ENCODE measurements at regions not wholly inside any gene's neighbourhood (a gene's known extent, or its start where the extent isn't known, plus 50 kb on each side); places are given as distances from the start of the nearest gene placed in this dataset.
"Not testable (repeated sequence)": the region's sequence is repeated elsewhere in the genome, so short reads cannot be mapped to it uniquely, and the experiment has no call there.

- ChIA-PET CTCF (interaction anchor here (0.7 kb wide), 1 partner anchor 46 kb away, joined by 3 read pairs; no protein-coding TSS in a partner anchor), POLR2A (no interaction called here)
- no peak overlapping the region for H3K4me3 ChIP-seq (ENCODE audit: low read length)
- DNase-seq (no peak), ATAC-seq (no peak)
- H3K27ac ChIP-seq (ENCODE audit: low read depth, low read length) = no peak overlapping the region
- no peaks in the 10 kb centered on the region for H3K4me1 ChIP-seq (ENCODE audit: control insufficient read depth in 2 of 2, insufficient read depth in 2 of 2, low read length in 2 of 2)
- peaks cover 0 to 10% (median 0%) of the 10 kb centered on the region in 11 donors for H3K9me3 Mint-ChIP-seq
- H3K4me1 Mint-ChIP-seq = peaks cover 0 to 18% (median 4%) of the 10 kb centered on the region in 7 donors
- H3K27me3 Mint-ChIP-seq = no peaks in the 10 kb centered on the region
- no peaks in the 10 kb centered on the region for H3K36me3 Mint-ChIP-seq
- no peak overlapping the region for H3K27ac Mint-ChIP-seq
- H3K9me3 ChIP-seq (ENCODE audit: control insufficient read depth in 2 of 3, low read length in 3 of 3) = no peaks in the 10 kb centered on the region
- intact Hi-C loops (cut with micrococcal nuclease) = no loop called here
- H3K4me3 Mint-ChIP-seq = no peak overlapping the region
- H3K36me3 ChIP-seq (ENCODE audit: control insufficient read depth in 2 of 3, insufficient read depth in 3 of 3, low read length in 3 of 3) = no peaks in the 10 kb centered on the region
- H3K27me3 ChIP-seq (ENCODE audit: control insufficient read depth in 2 of 2, insufficient read depth in 2 of 2, low read length in 2 of 2) = no peaks in the 10 kb centered on the region
These were observed 2309.4 kb upstream of the ACO1 start for GRCh38 chr9:30075022-30075421.

GRCh38 chr9:30075451-30076199, 2308.8 kb upstream of the ACO1 start:
- intact Hi-C loops (cut with micrococcal nuclease) = no loop called here
- H3K27ac Mint-ChIP-seq = no peak overlapping the region
- ATAC-seq (no peak), DNase-seq (no peak)
- H3K27me3 Mint-ChIP-seq = no peaks in the 10 kb centered on the region
- no peak overlapping the region for H3K4me3 Mint-ChIP-seq
- peaks cover 0 to 10% (median 2%) of the 10 kb centered on the region in 11 donors for H3K9me3 Mint-ChIP-seq
- H3K36me3 Mint-ChIP-seq = no peaks in the 10 kb centered on the region
- peaks cover 0 to 18% (median 4%) of the 10 kb centered on the region in 7 donors for H3K4me1 Mint-ChIP-seq
- ChIA-PET CTCF (interaction anchor here (0.7 kb wide), 1 partner anchor 47 kb away, joined by 3 read pairs; no protein-coding TSS in a partner anchor), POLR2A (no interaction called here)
- Histone ChIP-seq H3K4me1 (ENCODE audit: control insufficient read depth in 2 of 2, insufficient read depth in 2 of 2, low read length in 2 of 2) (no peaks in the 10 kb centered on the region), H3K27me3 (ENCODE audit: control insufficient read depth in 2 of 2, insufficient read depth in 2 of 2, low read length in 2 of 2) (no peaks in the 10 kb centered on the region), H3K27ac (ENCODE audit: low read depth, low read length) (no peak overlapping the region), H3K9me3 (ENCODE audit: control insufficient read depth in 2 of 3, low read length in 3 of 3) (no peaks in the 10 kb centered on the region), H3K4me3 (ENCODE audit: low read length) (no peak overlapping the region), H3K36me3 (ENCODE audit: control insufficient read depth in 2 of 3, insufficient read depth in 3 of 3, low read length in 3 of 3) (no peaks in the 10 kb centered on the region)

- H3K36me3 ChIP-seq (ENCODE audit: control insufficient read depth in 2 of 3, insufficient read depth in 3 of 3, low read length in 3 of 3) = no peaks in the 10 kb centered on the region
- intact Hi-C loops (cut with micrococcal nuclease) = no loop called here
- H3K9me3 ChIP-seq (ENCODE audit: control insufficient read depth in 2 of 3, low read length in 3 of 3) = no peaks in the 10 kb centered on the region
- no peaks in the 10 kb centered on the region for H3K27me3 Mint-ChIP-seq
- H3K27ac Mint-ChIP-seq = peak overlapping the region in 1 of 9 donors; percentile 62
- H3K4me1 Mint-ChIP-seq = peaks cover 0 to 18% (median 4%) of the 10 kb centered on the region in 7 donors
- no peak overlapping the region for H3K27ac ChIP-seq (ENCODE audit: low read depth, low read length)
- no peaks in the 10 kb centered on the region for H3K36me3 Mint-ChIP-seq
- ChIA-PET CTCF (no interaction called here), POLR2A (no interaction called here)
- no peaks in the 10 kb centered on the region for H3K27me3 ChIP-seq (ENCODE audit: control insufficient read depth in 2 of 2, insufficient read depth in 2 of 2, low read length in 2 of 2)
- H3K4me3 Mint-ChIP-seq = peak overlapping the region in 1 of 10 donors; percentile 2
- DNase-seq (no peak), ATAC-seq (peak; percentile 29)
- peaks cover 0 to 10% (median 2%) of the 10 kb centered on the region in 11 donors for H3K9me3 Mint-ChIP-seq
- H3K4me3 ChIP-seq (ENCODE audit: low read length) = no peak overlapping the region
- H3K4me1 ChIP-seq (ENCODE audit: control insufficient read depth in 2 of 2, insufficient read depth in 2 of 2, low read length in 2 of 2) = no peaks in the 10 kb centered on the region
These were observed 2306.2 kb upstream of the ACO1 start for GRCh38 chr9:30078195-30078594.

- H3K36me3 ChIP-seq (ENCODE audit: control insufficient read depth in 2 of 3, insufficient read depth in 3 of 3, low read length in 3 of 3) = no peaks in the 10 kb centered on the region
- no peaks in the 10 kb centered on the region for H3K27me3 Mint-ChIP-seq
- ChIA-PET POLR2A (no interaction called here), CTCF (no interaction called here)
- H3K4me3 ChIP-seq (ENCODE audit: low read length) = no peak overlapping the region
- H3K27me3 ChIP-seq (ENCODE audit: control insufficient read depth in 2 of 2, insufficient read depth in 2 of 2, low read length in 2 of 2) = no peaks in the 10 kb centered on the region
- ATAC-seq (no peak), DNase-seq (no peak)
- intact Hi-C loops (cut with micrococcal nuclease) = no loop called here
- no peaks in the 10 kb centered on the region for H3K9me3 ChIP-seq (ENCODE audit: control insufficient read depth in 2 of 3, low read length in 3 of 3)
- peaks cover 0 to 20% (median 2%) of the 10 kb centered on the region in 11 donors for H3K9me3 Mint-ChIP-seq
- no peak overlapping the region for H3K27ac ChIP-seq (ENCODE audit: low read depth, low read length)
- H3K36me3 Mint-ChIP-seq = no peaks in the 10 kb centered on the region
- H3K27ac Mint-ChIP-seq = no peak overlapping the region
- no peak overlapping the region for H3K4me3 Mint-ChIP-seq
- H3K4me1 Mint-ChIP-seq = no peaks in the 10 kb centered on the region
- H3K4me1 ChIP-seq (ENCODE audit: control insufficient read depth in 2 of 2, insufficient read depth in 2 of 2, low read length in 2 of 2) = no peaks in the 10 kb centered on the region
These were observed 2295.0 kb upstream of the ACO1 start for GRCh38 chr9:30089428-30089827.

GRCh38 chr9:30103647-30104394, 2280.6 kb upstream of the ACO1 start:
- Mint-ChIP-seq H3K4me1 (no peaks in the 10 kb centered on the region), H3K36me3 (no peaks in the 10 kb centered on the region), H3K27ac (no peak overlapping the region), H3K9me3 (peaks cover 0 to 10% (median 5%) of the 10 kb centered on the region in 11 donors), H3K27me3 (no peaks in the 10 kb centered on the region), H3K4me3 (no peak overlapping the region)
- H3K9me3 ChIP-seq (ENCODE audit: control insufficient read depth in 2 of 3, low read length in 3 of 3) = no peaks in the 10 kb centered on the region
- intact Hi-C loops (cut with micrococcal nuclease) = no loop called here
- no peaks in the 10 kb centered on the region for H3K4me1 ChIP-seq (ENCODE audit: control insufficient read depth in 2 of 2, insufficient read depth in 2 of 2, low read length in 2 of 2)
- DNase-seq (no peak), ATAC-seq (no peak)
- POLR2A ChIA-PET = no interaction called here
- CTCF ChIA-PET = no interaction called here
- H3K27ac ChIP-seq (ENCODE audit: low read depth, low read length) = no peak overlapping the region
- H3K27me3 ChIP-seq (ENCODE audit: control insufficient read depth in 2 of 2, insufficient read depth in 2 of 2, low read length in 2 of 2) = no peaks in the 10 kb centered on the region
- no peaks in the 10 kb centered on the region for H3K36me3 ChIP-seq (ENCODE audit: control insufficient read depth in 2 of 3, insufficient read depth in 3 of 3, low read length in 3 of 3)
- H3K4me3 ChIP-seq (ENCODE audit: low read length) = no peak overlapping the region

DNA sequence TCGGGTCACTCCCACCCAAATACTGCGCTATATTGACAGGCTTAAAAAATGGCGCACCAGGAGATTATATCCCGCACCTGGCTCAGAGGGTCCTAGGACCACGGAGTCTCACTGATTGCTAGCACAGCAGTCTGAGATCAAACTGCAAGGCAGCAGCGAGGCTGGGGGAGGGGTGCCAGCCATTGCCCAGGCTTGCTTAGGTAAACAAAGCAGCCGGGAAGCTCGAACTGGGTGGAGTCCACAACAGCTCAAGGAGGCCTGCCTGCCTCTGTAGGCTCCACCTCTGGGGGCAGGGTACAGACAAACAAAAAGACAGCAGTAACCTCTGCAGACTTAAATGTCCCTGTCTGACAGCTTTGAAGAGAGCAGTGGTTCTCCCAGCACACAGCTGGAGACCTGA, 2277.3 kb upstream of the ACO1 start:
- H3K9me3 ChIP-seq (ENCODE audit: control insufficient read depth in 2 of 3, low read length in 3 of 3); H3K36me3 Mint-ChIP-seq; H3K27me3 ChIP-seq (ENCODE audit: control insufficient read depth in 2 of 2, insufficient read depth in 2 of 2, low read length in 2 of 2); intact Hi-C loops (cut with micrococcal nuclease); H3K27ac ChIP-seq (ENCODE audit: low read depth, low read length); DNase-seq; H3K4me3 ChIP-seq (ENCODE audit: low read length); H3K4me1 ChIP-seq (ENCODE audit: control insufficient read depth in 2 of 2, insufficient read depth in 2 of 2, low read length in 2 of 2); POLR2A ChIA-PET; H3K27me3 Mint-ChIP-seq; CTCF ChIA-PET; H3K4me1 Mint-ChIP-seq; H3K4me3 Mint-ChIP-seq; ATAC-seq; H3K27ac Mint-ChIP-seq; H3K36me3 ChIP-seq (ENCODE audit: control insufficient read depth in 2 of 3, insufficient read depth in 3 of 3, low read length in 3 of 3): not testable (repeated sequence)
- H3K9me3 Mint-ChIP-seq = peaks cover 0 to 10% (median 5%) of the 10 kb centered on the region in 11 donors
